ENCODE measurements at regions not wholly inside any gene's neighbourhood (a gene's known extent, or its start where the extent isn't known, plus 50 kb on each side); places are given as distances from the start of the nearest gene placed in this dataset.

DNA sequence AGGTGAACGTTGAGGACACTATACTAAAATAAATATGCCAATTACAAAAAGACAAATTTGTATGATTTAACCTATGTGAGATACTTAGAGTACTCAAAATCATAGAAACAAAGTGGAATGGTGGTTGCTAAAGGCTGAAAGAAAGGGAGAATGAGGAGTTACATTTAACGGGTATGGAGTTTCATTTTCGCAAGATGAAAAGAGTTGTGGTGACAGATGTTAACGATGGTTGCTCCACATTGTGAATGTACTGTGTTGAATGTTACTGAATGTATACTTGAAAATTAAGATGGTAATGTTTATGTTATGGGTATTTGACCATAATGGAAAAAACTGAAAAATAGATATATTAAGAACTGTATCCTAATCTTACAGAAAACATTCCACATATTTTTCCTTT, 51.3 kb upstream of the MOCS2 start:
- TF ChIP-seq POLR2A (IDR thresholded peaks at IDR 0.05) (no peak), POLR2AphosphoS5 (IDR thresholded peaks at IDR 0.05) (no peak)
